ENCODE measurements at regions not wholly inside any gene's neighbourhood (a gene's known extent, or its start where the extent isn't known, plus 50 kb on each side); places are given as distances from the start of the nearest gene placed in this dataset.

- intact Hi-C loops (cut with DNase I): no loop called here
Measured at GRCh38 chr1:81702079-81702715, 98.5 kb upstream of the ADGRL2 start.

GRCh38 chr1:81700728-81701470, 99.8 kb upstream of the ADGRL2 start:
- no peak for DNase-seq
- intact Hi-C loops (cut with DNase I): no loop called here

More at GRCh38 chr1:81702079-81702715, 98.5 kb upstream of the ADGRL2 start:
- DNase-seq: no peak

GRCh38 chr1:81699234-81699633, 101.5 kb upstream of the ADGRL2 start:
- no peak for DNase-seq
- intact Hi-C loops (cut with DNase I): no loop called here

GRCh38 chr1:81695741-81696140, 105.0 kb upstream of the ADGRL2 start:
- DNase-seq: no peak
- intact Hi-C loops (cut with DNase I): no loop called here

- intact Hi-C loops (cut with DNase I): no loop called here
Measured at GRCh38 chr1:81693316-81693715, 107.4 kb upstream of the ADGRL2 start.

GRCh38 chr1:81690676-81691453, 109.9 kb upstream of the ADGRL2 start:
- intact Hi-C loops (cut with DNase I): no loop called here
- no peak for DNase-seq

More at GRCh38 chr1:81693316-81693715, 107.4 kb upstream of the ADGRL2 start:
- no peak for DNase-seq

GRCh38 chr1:81689531-81689941, 111.2 kb upstream of the ADGRL2 start:
- no peak for DNase-seq
- intact Hi-C loops (cut with DNase I): no loop called here

- DNase-seq: no peak
- intact Hi-C loops (cut with DNase I): no loop called here
Measured at GRCh38 chr1:81682490-81682889, 118.2 kb upstream of the ADGRL2 start.

- no peak for DNase-seq
- intact Hi-C loops (cut with DNase I): no loop called here
Measured at GRCh38 chr1:81681601-81682266, 119.0 kb upstream of the ADGRL2 start.

- intact Hi-C loops (cut with DNase I): no loop called here
- no peak for DNase-seq
Measured at GRCh38 chr1:81681114-81681513, 119.6 kb upstream of the ADGRL2 start.

GRCh38 chr1:81679942-81680341, 120.8 kb upstream of the ADGRL2 start:
- DNase-seq: no peak
- intact Hi-C loops (cut with DNase I): no loop called here

- intact Hi-C loops (cut with DNase I): no loop called here
- no peak for DNase-seq
Measured at GRCh38 chr1:81678779-81679178, 122.0 kb upstream of the ADGRL2 start.

- intact Hi-C loops (cut with DNase I): no loop called here
Measured at GRCh38 chr1:81672766-81673165, 128.0 kb upstream of the ADGRL2 start.

GRCh38 chr1:81671038-81671437, 129.7 kb upstream of the ADGRL2 start:
- intact Hi-C loops (cut with DNase I): no loop called here
- no peak for DNase-seq

More at GRCh38 chr1:81672766-81673165, 128.0 kb upstream of the ADGRL2 start:
- no peak for DNase-seq

GRCh38 chr1:81670286-81670685, 130.4 kb upstream of the ADGRL2 start:
- intact Hi-C loops (cut with DNase I): no loop called here
- DNase-seq: peak in 23 of 42 donors; percentile 3 to 65 (median 29)

GRCh38 chr1:81666586-81666985, 134.1 kb upstream of the ADGRL2 start:
- intact Hi-C loops (cut with DNase I): no loop called here
- no peak for DNase-seq

- intact Hi-C loops (cut with DNase I): no loop called here
Measured at GRCh38 chr1:81664341-81664740, 136.4 kb upstream of the ADGRL2 start.

GRCh38 chr1:81662913-81663526, 137.7 kb upstream of the ADGRL2 start:
- DNase-seq: no peak
- intact Hi-C loops (cut with DNase I): no loop called here

More at GRCh38 chr1:81664341-81664740, 136.4 kb upstream of the ADGRL2 start:
- no peak for DNase-seq

GRCh38 chr1:81660286-81660685, 140.4 kb upstream of the ADGRL2 start:
- no peak for DNase-seq
- intact Hi-C loops (cut with DNase I): no loop called here
